Epidermal melanocyte (primary cell): ENCODE measurements at regions not wholly inside any gene's neighbourhood (a gene's known extent, or its start where the extent isn't known, plus 50 kb on each side); places are given as distances from the start of the nearest gene placed in this dataset.
"Not testable (repeated sequence)": the region's sequence is repeated elsewhere in the genome, so short reads cannot be mapped to it uniquely, and the experiment has no call there.

ENCODE experiments used
- DNase-seq: peaks from one replicate; pipeline ENCODE4 v3.0.0; 2011; ENCODE audit warnings: low spot score; ENCODE audit not compliant: insufficient read length

GRCh38 chr1:178607718-178608408 lies 95.0 kb downstream of the TEX35 start:
- no peak for DNase-seq

DNA sequence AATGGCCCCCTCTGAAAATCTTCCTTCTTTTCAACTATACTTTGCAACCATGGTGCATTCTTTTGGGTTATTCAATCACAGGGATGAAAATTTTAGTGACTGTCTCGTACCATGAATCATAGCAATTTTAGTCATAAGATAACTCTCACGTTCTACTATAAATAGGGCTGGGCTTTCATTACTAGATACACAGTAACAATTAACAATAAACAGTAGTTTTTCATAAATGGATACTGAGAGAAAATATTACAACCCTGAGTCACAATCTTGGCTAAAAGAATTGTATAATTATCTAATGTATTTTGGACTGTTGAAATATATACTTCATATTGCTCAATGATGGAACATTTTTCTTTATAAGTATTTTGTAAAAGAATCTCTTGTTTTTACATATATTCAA lies 96.1 kb downstream of the TEX35 start:
- peak; percentile 44 for DNase-seq

- DNase-seq: not testable (repeated sequence)
These were observed 97.9 kb downstream of the TEX35 start for GRCh38 chr1:178610690-178611410.

- no peak for DNase-seq
These were observed 99.4 kb downstream of the TEX35 start for GRCh38 chr1:178612261-178612660.

DNA sequence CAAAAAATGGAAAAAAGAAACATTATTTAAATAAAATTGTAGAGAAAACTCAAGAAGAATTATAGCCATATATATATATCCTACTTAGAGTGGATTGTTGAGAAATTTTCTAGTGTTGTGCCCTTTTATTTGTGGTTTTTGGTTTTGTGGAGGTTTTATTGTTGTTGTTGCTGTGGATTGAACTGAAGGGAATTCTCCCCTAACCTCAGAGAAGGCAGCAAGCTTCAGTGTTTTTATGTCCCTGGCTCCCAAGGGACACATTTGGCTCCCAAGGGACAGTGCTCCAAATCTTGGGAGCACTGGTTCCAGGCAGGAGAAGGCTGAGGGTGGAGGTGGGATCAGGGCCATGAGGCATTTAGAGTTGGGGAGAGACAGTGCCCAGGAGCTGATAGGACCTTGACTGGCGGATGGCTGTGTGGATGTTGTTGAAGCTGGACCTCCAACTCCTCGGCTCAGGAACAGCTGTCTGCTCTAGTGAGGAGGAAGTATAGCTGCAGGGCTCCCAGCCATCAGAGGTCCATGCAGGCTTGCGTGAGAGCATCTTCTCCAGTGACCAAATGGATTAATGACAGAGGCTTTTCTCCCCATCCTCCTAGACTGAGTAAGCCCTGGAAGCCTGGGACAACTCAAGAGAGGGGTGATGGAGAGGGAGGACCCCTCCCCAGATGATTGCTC lies 100.5 kb downstream of the TEX35 start:
- DNase-seq: no peak

DNA sequence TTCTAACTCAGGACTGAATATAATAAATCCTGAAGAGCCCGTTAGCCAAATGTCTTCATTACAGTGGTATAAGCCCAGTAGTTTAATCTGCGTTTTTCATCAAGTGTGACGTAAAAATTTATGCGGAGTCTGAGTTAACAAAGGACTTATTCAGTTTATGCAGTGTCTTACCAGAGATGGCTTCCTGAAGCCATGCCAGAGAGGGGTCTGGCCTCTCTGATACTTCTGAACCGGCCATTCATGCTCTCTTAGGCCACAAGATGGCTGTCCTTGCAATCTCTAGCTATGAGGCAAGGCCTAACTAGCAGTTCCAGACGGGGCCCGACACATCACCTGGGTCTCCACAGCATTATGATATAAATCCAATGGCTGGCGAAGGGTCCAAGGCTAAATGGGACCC lies 101.4 kb downstream of the TEX35 start:
- DNase-seq: peak; percentile 60

DNA sequence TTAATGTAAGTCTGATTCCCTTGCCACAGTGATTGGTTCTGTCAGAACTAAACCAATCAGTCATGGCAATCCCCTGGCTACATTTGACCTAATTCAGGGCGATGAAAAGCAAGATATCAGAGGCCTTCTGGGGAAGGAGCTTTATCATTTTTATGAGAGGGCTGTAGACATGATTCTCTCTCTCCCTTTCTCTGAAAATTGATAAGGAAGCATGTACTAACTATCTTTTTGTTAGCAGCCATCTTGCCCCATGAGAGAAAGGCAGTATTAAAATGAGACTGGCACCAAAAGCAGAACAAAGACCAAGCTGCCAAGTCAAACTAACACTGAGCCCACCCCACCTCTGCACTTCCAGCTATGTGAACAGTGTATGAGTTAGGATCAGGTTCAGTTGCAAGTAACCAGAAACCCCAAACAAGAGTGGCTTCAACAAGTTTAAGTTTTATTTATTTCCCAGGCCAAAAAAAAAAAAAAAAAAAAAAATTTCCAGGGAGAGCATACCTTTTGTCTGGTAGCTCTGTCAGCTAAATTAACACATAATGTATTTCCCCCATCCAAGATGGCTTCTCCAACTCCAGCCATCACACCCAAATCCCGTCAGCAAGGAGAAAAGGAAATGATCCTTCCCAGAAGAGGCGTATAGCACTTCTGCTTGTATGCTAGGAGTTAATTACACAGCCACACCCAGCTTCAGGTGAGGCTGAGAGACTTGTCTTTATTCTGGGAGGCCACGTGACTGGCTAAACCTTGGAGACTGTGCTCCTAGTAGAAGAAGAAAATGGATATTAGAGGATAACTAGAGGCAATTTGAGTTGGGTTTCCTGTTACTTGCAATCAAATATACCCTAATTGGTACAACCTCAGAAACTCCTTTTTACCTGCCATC lies 105.8 kb upstream of the RALGPS2 start:
- no peak for DNase-seq

DNA sequence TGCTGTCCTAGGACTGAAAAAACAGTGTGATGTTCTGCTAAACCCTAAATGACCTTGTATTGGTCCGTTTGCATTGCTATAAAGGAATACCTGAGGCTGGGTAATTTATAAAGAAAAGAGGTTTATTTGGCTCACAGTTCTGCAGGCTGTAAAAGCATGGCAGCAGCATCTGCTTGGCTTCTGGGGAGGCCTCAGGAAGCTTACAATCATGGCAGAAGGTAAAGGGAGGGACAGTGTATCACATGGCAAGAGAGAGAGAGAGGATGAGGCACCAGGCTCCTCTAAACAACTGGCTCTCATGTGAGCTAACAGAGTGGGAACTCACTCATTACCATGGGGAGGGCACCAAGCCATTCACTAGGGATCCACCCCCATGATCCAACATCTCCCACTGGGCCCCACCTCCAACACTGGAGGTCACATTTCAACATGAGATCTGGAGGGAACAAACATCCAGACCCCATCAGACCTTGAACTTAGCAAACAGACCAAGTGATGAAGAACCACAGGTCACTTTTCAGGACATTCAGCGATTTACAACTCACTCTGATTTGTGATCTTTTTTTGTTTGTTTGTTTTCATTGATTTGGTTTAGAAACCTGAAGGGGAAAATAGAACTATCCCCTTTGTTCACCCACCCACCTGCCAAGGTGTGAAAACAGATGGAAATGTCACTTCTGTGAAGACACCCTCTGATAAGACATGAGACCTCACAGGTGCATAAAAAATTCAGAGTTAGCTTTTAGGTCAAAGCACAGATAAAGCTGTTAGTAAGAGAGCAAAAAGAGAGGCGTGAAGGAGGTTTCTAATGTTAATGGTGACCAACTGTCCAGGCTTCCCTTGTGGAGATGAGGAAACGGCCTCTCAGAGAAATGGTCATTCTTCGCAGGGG lies 104.2 kb upstream of the RALGPS2 start:
- no peak for DNase-seq

DNA sequence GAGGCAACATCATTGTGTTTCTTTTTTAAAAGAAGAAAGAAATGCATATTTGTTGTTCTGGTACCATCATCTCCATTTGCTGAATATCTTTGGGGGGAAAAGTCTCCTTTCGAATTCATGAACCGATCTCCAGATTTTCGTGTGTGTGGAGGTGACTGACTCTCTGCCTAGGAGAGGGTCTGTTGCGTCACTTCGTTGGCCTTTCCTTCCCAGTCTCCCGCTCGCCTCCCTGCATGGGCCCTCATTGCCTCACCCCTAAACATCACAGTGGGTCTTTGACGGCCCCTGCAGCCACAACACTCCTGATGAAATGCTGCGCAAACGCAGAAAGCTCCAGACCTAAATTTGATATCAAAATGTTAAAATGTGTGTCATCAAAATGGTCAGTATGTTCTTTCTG lies 103.2 kb upstream of the RALGPS2 start:
- DNase-seq: no peak

DNA sequence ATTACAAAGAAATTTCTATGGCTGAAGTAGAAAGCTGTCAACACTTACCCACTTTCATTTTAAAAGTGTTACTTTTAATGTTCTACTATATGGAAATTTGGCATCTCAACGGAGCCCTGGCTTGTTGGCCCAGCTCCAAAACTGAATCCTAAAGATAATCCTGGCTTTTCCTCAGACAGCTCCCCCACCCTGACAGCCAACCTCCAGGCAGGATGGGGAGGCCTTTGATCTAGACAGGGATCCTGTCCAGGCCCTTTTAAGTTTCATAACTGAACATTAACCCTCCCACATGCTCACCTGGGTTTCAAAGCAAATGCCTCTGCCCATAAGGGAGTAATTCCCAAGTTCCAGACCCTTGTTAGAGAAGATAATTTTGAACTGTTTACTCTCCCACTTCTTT lies 99.3 kb upstream of the RALGPS2 start:
- no peak for DNase-seq

DNA sequence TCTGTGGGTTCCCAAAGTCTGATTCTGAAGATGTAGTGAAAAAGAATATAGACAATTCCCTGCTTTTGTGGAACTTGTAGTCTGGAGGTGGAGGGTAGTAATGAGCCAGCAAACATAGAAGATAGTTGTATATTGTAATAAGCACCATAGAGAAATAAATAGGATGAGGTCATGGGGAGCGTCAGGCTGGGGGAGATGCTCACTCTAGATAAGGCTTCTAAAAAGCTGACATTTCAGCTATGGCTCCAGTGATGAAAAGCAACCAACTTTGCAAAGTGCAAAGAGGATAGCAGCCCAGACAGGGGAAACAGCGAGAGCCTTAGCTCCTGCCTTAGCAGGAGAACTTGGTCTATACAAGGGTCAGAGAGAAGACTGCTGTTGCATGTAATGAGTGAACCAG lies 98.0 kb upstream of the RALGPS2 start:
- no peak for DNase-seq

GRCh38 chr1:178628637-178629251 lies 96.3 kb upstream of the RALGPS2 start:
- DNase-seq: no peak

GRCh38 chr1:178629252-178630154 lies 95.5 kb upstream of the RALGPS2 start:
- no peak for DNase-seq

GRCh38 chr1:178630417-178630816 lies 94.6 kb upstream of the RALGPS2 start:
- DNase-seq: no peak

DNA sequence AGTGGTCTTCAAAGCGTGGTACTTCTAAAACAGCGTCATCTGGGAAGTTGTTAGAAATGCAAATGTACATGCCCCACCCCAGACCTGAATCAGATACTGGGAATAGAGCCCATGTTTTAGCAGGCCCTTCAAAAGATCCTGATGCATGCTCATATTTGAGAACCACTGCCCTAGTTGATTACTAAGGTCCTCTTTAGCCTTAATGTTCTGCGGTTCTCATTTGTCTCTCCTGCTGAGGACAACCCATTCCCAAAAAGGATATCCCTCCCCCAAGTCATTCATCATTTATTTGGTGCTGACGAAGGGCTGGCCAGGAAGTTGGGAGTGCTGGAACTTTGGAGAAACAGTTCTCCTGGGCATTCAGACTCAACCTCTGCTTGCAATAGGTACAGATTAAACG lies 92.4 kb upstream of the RALGPS2 start:
- DNase-seq: no peak

DNA sequence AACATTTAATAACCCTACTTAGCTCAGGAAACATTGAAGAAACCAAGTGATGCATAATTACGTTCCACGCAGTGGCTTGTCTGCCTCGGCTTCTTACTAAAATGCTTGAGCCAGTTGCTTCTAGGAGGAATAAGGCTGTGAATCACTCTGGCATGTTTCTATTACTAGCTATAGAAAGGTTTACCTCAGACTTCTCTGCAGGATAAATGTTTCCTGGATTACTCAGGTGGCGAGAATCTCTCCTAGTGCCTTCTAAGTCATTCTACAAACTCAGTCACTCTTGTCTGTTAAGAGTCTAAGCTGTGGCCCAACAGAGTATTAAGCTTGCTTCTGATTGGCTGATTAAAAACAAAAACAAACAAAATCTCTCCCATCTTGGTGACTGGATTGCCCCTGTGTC lies 92.0 kb upstream of the RALGPS2 start:
- DNase-seq: no peak

DNA sequence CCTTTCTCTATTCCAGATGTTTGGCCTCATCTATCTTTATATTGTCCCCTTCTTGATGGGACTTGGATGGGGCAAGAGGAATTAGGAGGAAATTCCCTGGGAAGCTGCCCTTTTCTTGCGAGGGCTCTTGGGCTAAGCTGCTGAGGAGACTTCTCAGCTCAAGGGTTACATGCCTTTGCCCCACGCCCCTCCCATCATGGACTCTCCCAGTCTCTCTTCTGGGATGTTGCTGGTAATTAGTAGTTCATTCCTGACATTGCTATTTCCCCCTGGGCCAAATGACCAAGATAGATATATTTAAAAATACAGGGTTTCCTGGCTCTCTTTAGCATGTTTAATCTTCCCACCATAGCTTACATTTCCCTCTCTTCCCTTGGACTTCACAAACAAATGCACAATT lies 90.6 kb upstream of the RALGPS2 start:
- DNase-seq: no peak

DNA sequence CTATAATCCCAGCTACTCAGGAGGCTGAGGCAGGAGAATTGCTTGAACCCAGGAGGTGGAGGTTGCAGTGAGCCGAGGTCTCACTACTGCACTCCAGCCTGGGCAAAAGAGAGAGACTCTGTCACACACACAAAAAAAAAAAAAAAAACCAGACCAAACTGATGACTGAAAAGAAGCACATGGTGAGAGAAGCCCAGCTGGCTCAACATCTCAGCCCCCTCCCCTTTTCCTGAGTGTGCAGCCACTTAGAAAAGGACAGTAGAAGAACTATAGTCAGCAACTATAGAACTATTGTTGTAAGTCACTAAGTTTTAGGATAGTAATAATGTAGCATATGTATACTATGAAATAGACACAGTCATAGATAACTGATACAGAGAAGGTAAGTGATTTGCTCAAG lies 87.2 kb upstream of the RALGPS2 start:
- no peak for DNase-seq

DNA sequence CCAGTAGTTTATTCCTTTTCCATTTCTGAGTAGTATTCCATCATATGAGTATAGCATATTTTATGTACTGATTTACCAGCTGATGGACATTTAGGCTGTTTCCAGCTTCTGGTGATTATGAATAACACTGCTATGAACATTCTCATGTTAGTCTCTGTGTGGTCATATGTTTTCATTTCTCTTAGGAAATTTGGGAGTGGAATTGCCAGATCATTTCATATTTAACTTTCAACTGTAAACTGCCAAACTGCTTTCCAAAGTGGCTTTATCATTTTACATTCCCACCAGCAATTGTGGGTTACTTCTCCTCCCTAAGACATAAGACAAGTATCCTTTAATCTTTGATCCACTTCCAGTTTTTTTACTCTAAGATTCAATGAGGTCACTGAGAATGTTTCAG lies 85.7 kb upstream of the RALGPS2 start:
- no peak for DNase-seq
